Peyer's patch (tissue), 4 donors: ENCODE measurements at regions not wholly inside any gene's neighbourhood (a gene's known extent, or its start where the extent isn't known, plus 50 kb on each side); places are given as distances from the start of the nearest gene placed in this dataset.

Experiments
- DNase-seq, 3 donors: peaks; one replicate each; pipeline ENCODE4 v3.0.0-alpha.2; 2017 to 2019
- H3K27ac ChIP-seq, 4 donors: fragments of 200-600 bp; sonication (generic); one replicate each; pipeline ENCODE4 v1.5.1; 2016 to 2019
- H3K27me3 ChIP-seq, 2 donors: fragments of 200-600 bp; sonication (generic); one replicate each; pipeline ENCODE4 v1.5.1; 2019
- H3K36me3 ChIP-seq, 3 donors: fragments of 200-600 bp; sonication (generic); one replicate each; pipeline ENCODE4 v1.5.1; 2016 to 2019
- H3K4me1 ChIP-seq, 4 donors: fragments of 200-600 bp; sonication (generic); one replicate each; pipeline ENCODE4 v1.5.1; 2016 to 2019
- H3K4me3 ChIP-seq, 4 donors: fragments of 200-600 bp; sonication (generic); 1 replicate in 3 of 4; 2 replicates in 1 of 4; pipeline ENCODE4 v1.5.1; 2016 to 2019; ENCODE audit warnings: mild to moderate bottlenecking in 1 of 4
- H3K9me3 ChIP-seq, 4 donors: fragments of 200-600 bp; sonication (generic); one replicate each; pipeline ENCODE4 v1.5.1; 2016 to 2019; ENCODE audit warnings: mild to moderate bottlenecking in 1 of 4
- POLR2A ChIP-seq, 2 donors: fragments of 450-650 bp; IDR thresholded peaks; one replicate each; pipeline ENCODE4 v1.5.1; 2017; ENCODE audit warnings: antibody characterized with exemption in 2 of 2, mild to moderate bottlenecking in 2 of 2, moderate library complexity in 2 of 2
- TF ChIP-seq, protein P1 (sequence below), 6 experiments: fragments of 450-650 bp in 4 of 6; fragments of 200-600 bp in 2 of 6; sonication (generic) in 1 of 6; IDR thresholded peaks; one replicate each; pipeline ENCODE4 v1.5.1; 2017 to 2019; ENCODE audit warnings: antibody characterized with exemption in 6 of 6, mild to moderate bottlenecking in 3 of 6, moderate library complexity in 1 of 6

DNA sequence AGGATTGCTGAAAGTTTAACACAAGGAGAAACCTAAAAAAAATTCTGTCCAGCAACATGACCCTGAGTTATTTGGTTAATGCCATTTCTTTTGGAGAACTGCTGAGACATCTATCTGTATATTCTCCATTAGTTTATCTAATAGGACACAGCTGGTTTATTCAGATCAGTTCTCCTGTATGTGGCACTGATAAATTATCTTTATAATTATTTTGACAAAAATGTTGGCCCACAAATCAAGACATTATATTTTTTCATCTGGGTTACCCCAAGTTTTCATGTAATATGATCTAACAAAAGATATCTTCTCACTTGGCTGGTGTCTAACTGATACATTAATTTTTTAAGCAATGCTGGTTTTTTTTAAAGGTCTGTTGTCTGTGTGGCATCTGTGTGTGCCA lies 231.4 kb downstream of the KLF12 start:
- Histone ChIP-seq H3K36me3 (no peaks in the 10 kb centered on the region), H3K27ac (no peak overlapping the region), H3K4me3 (no peak overlapping the region), H3K4me1 (no peaks in the 10 kb centered on the region), H3K27me3 (no peaks in the 10 kb centered on the region), H3K9me3 (no peaks in the 10 kb centered on the region)
- TF ChIP-seq, protein P1, sequence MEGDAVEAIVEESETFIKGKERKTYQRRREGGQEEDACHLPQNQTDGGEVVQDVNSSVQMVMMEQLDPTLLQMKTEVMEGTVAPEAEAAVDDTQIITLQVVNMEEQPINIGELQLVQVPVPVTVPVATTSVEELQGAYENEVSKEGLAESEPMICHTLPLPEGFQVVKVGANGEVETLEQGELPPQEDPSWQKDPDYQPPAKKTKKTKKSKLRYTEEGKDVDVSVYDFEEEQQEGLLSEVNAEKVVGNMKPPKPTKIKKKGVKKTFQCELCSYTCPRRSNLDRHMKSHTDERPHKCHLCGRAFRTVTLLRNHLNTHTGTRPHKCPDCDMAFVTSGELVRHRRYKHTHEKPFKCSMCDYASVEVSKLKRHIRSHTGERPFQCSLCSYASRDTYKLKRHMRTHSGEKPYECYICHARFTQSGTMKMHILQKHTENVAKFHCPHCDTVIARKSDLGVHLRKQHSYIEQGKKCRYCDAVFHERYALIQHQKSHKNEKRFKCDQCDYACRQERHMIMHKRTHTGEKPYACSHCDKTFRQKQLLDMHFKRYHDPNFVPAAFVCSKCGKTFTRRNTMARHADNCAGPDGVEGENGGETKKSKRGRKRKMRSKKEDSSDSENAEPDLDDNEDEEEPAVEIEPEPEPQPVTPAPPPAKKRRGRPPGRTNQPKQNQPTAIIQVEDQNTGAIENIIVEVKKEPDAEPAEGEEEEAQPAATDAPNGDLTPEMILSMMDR (IDR thresholded peaks at IDR 0.05), result no peak
- no peak for TF ChIP-seq POLR2A (IDR thresholded peaks at IDR 0.05)
- DNase-seq, result no peak

DNA sequence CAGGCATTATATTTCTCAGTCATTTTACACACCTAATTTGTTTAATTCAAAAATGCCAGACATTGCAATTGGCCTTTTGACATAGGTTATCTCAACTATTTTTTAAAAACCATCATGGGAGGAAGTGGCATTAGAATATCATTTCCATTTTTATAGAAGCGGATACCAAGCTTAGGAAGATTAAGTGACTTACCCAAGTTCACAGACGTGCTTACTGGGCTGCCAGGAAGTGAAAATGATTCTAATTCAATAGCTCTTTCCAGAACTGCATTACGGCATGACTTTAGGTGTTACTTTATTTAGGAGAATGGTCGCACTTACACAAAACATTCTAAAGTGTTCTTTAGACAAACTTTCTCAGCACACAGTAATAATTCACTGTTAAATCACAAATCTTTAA lies 231.9 kb downstream of the KLF12 start:
- Histone ChIP-seq H3K36me3 (no peaks in the 10 kb centered on the region), H3K27ac (no peak overlapping the region), H3K4me3 (no peak overlapping the region), H3K27me3 (no peaks in the 10 kb centered on the region), H3K9me3 (no peaks in the 10 kb centered on the region), H3K4me1 (no peaks in the 10 kb centered on the region)
- TF ChIP-seq, protein P1 (IDR thresholded peaks at IDR 0.05), result no peak
- TF ChIP-seq POLR2A (IDR thresholded peaks at IDR 0.05), result no peak
- DNase-seq, result no peak

DNA sequence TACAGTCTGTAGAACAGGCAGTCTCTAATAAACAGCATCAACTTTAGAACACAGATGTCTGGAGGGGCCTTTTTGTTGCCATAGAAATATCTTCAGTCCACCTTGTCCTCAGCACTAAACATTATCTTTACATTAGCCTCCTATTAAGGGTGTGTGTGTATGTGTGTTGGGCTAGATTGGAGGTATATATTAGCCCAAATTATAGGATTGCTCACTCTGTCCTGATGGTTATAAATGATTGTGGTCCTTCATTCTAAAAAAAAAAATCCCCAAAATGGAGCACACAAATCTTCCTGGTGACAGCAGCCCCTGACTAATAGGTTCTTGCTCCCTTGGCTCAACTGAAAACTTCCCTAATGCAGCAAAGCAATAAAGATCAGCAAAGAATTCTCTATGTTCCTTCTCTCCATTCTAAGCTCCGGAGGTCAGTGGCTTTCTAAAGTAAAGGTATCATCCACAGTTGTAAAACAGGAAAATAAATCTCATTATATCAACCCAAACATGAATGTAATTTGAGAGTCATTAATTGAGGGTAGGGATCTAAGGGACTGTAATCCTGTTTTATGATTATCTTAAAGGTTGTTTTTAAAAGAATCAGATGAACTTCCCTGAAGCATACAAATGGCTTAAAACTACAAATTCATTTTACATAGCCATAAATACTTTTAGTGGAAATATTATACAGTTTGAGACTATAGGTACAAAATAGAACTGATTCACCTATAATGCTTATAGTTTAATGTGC lies 232.7 kb downstream of the KLF12 start:
- TF ChIP-seq, protein P1 (IDR thresholded peaks at IDR 0.05), result no peak
- Histone ChIP-seq H3K9me3 (no peaks in the 10 kb centered on the region), H3K4me3 (no peak overlapping the region), H3K4me1 (no peaks in the 10 kb centered on the region), H3K27me3 (no peaks in the 10 kb centered on the region), H3K27ac (no peak overlapping the region), H3K36me3 (no peaks in the 10 kb centered on the region)
- no peak for DNase-seq

DNA sequence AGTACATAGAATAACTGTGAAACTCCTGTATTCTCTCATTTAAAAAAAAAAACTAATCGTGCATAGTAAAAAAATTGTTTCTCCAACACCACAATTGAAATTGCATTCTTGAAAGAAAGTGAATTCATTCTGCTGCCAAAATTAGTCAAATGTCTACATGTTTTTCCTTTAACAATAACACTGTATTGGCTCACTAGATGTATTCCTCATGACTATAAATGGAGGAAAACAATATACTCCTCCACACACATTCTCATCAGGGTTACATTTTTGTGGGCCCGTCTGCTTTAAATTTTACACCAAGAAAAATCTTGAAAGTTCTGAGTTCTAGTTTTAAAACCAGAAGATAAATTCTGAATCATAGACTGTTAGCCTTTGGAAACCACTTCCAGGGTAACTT lies 233.6 kb downstream of the KLF12 start:
- Histone ChIP-seq H3K4me1 (no peaks in the 10 kb centered on the region), H3K27ac (no peak overlapping the region), H3K27me3 (no peaks in the 10 kb centered on the region), H3K36me3 (no peaks in the 10 kb centered on the region), H3K9me3 (no peaks in the 10 kb centered on the region), H3K4me3 (no peak overlapping the region)
- no peak for TF ChIP-seq POLR2A (IDR thresholded peaks at IDR 0.05)
- TF ChIP-seq, protein P1 (IDR thresholded peaks at IDR 0.05), result no peak
- DNase-seq, result no peak

DNA sequence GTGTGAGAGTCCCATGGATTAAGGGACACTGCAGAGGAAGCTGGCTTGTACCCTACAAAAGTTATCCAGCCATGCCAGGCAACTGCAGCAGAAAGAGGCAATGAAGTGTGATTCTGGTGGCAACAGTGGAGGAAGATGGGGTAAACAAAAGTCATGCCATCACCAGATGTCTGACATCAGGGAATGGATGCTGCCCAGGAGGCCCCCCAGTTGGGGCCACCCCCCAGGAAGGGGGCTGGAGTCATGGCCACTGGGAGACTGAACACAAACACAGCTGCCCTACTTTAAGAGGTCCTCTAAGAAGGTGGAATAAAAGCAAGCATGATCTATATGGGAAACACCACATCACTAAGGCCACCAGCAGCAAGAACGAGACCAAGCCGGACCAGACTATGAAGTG lies 235.3 kb downstream of the KLF12 start:
- TF ChIP-seq, protein P1 (IDR thresholded peaks at IDR 0.05), result no peak
- TF ChIP-seq POLR2A (IDR thresholded peaks at IDR 0.05), result no peak
- Histone ChIP-seq H3K4me1 (no peaks in the 10 kb centered on the region), H3K36me3 (no peaks in the 10 kb centered on the region), H3K9me3 (no peaks in the 10 kb centered on the region), H3K4me3 (no peak overlapping the region), H3K27ac (no peak overlapping the region), H3K27me3 (no peaks in the 10 kb centered on the region)
- DNase-seq, result no peak

DNA sequence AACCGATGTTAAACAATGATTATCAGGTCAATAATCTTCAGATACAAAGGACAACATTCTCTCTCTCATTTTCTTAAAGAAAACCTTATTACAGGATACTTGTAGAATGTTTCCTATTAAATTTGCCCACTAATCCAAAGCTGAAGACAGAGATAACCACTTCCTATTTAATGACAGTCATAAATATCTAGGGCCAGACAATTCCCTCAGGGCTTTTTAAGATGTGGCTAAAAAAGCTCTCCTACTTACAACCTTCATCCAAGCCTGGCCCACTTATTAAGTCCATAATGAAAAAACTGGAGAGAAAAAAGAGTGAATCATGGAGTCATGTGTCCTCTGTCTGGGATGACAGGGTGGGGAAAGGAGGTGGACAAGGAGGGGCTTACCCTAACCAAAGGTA lies 235.9 kb downstream of the KLF12 start:
- no peaks in the 10 kb centered on the region for H3K4me1 ChIP-seq
- H3K4me3 ChIP-seq, result no peak overlapping the region
- TF ChIP-seq POLR2A (IDR thresholded peaks at IDR 0.05), result no peak
- TF ChIP-seq, protein P1 (IDR thresholded peaks at IDR 0.05), result no peak
- H3K36me3 ChIP-seq, result no peaks in the 10 kb centered on the region
- H3K27ac ChIP-seq, result no peak overlapping the region
- no peaks in the 10 kb centered on the region for H3K27me3 ChIP-seq
- H3K9me3 ChIP-seq, result no peaks in the 10 kb centered on the region
- DNase-seq, result no peak
